ENCODE measurements at regions not wholly inside any gene's neighbourhood (a gene's known extent, or its start where the extent isn't known, plus 50 kb on each side); places are given as distances from the start of the nearest gene placed in this dataset.

DNA sequence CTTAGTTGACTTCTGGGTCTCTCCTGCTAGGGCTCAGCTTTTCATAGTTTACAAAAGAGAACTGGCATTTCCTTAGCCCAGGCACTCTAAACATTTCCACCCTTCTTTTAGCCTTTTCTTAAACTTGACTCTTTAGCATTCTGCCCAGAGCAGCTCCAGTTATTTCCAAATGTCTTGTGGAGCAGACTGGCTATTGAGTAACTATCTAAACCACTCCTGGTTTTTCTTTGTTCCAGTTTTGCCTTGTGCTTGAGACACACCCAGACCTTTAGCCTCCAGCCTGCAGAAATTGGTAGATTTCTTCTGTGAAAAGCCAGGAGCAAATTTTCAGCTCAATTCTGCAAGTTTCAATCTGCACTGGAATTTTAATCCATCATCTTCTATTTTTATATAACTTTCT, 1813.1 kb downstream of the OLFM4 start:
- no peak for TF ChIP-seq POLR2A (IDR thresholded peaks at IDR 0.05)
- TF ChIP-seq, protein P1, sequence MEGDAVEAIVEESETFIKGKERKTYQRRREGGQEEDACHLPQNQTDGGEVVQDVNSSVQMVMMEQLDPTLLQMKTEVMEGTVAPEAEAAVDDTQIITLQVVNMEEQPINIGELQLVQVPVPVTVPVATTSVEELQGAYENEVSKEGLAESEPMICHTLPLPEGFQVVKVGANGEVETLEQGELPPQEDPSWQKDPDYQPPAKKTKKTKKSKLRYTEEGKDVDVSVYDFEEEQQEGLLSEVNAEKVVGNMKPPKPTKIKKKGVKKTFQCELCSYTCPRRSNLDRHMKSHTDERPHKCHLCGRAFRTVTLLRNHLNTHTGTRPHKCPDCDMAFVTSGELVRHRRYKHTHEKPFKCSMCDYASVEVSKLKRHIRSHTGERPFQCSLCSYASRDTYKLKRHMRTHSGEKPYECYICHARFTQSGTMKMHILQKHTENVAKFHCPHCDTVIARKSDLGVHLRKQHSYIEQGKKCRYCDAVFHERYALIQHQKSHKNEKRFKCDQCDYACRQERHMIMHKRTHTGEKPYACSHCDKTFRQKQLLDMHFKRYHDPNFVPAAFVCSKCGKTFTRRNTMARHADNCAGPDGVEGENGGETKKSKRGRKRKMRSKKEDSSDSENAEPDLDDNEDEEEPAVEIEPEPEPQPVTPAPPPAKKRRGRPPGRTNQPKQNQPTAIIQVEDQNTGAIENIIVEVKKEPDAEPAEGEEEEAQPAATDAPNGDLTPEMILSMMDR (IDR thresholded peaks at IDR 0.05), result no peak
- H3K4me1 ChIP-seq, result no peaks in the 10 kb centered on the region
- H3K9me3 ChIP-seq, result no peaks in the 10 kb centered on the region
- no peak overlapping the region for H3K4me3 ChIP-seq
- ATAC-seq, result no peak
- H3K36me3 ChIP-seq (replicated peaks in 1 of 2; ENCODE audit: insufficient read depth in 1 of 2, low read depth in 2 of 2), result no peaks in the 10 kb centered on the region
- H3K27me3 ChIP-seq, result no peaks in the 10 kb centered on the region
- DNase-seq, result no peak
- intact Hi-C loops (cut with DNase I), result no loop called here
- H3K27ac ChIP-seq, result no peak overlapping the region

GRCh38 chr13:54845351-54845965, 1816.8 kb downstream of the OLFM4 start:
- DNase-seq, result no peak
- no peak overlapping the region for H3K27ac ChIP-seq
- H3K4me1 ChIP-seq, result no peaks in the 10 kb centered on the region
- 35 to 41% methylated on average over 6 of the region's 6 CpGs for WGBS, 2 donors
- no peak overlapping the region for H3K4me3 ChIP-seq
- H3K9me3 ChIP-seq, result no peaks in the 10 kb centered on the region
- H3K36me3 ChIP-seq (replicated peaks in 1 of 2; ENCODE audit: insufficient read depth in 1 of 2, low read depth in 2 of 2), result no peaks in the 10 kb centered on the region
- ATAC-seq, result no peak
- TF ChIP-seq, protein P1 (IDR thresholded peaks at IDR 0.05), result no peak
- no peak for TF ChIP-seq POLR2A (IDR thresholded peaks at IDR 0.05)
- intact Hi-C loops (cut with DNase I), result no loop called here
- no peaks in the 10 kb centered on the region for H3K27me3 ChIP-seq

DNA sequence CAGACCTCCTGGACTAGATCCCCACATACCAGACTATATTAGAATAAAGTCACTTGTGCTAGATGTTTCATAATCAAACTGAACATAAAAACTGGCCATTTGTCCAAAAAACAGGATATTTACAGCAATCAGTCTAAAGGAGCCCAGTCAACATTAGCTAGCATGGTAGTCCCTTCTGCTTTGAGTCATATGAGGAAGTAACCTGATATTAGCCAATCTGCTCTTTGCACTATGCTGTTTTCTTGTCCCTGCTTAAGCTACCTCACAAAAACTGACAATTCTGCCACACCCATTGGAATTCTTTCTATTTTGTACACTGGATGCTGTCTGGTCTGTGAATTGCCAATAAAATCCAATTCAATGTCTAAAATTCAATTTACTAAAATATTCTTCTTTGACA, 1824.2 kb downstream of the OLFM4 start:
- intact Hi-C loops (cut with DNase I), result no loop called here
- no peaks in the 10 kb centered on the region for H3K36me3 ChIP-seq (replicated peaks in 1 of 2; ENCODE audit: insufficient read depth in 1 of 2, low read depth in 2 of 2)
- no peaks in the 10 kb centered on the region for H3K27me3 ChIP-seq
- TF ChIP-seq, protein P1 (IDR thresholded peaks at IDR 0.05), result no peak
- TF ChIP-seq POLR2A (IDR thresholded peaks at IDR 0.05), result no peak
- H3K27ac ChIP-seq, result no peak overlapping the region
- no peaks in the 10 kb centered on the region for H3K4me1 ChIP-seq
- ATAC-seq, result no peak
- DNase-seq, result no peak
- H3K4me3 ChIP-seq, result no peak overlapping the region
- no peaks in the 10 kb centered on the region for H3K9me3 ChIP-seq

GRCh38 chr13:54859827-54860226, 1831.2 kb downstream of the OLFM4 start:
- Histone ChIP-seq H3K4me3 (no peak overlapping the region), H3K27me3 (no peaks in the 10 kb centered on the region), H3K27ac (no peak overlapping the region), H3K9me3 (no peaks in the 10 kb centered on the region), H3K36me3 (replicated peaks in 1 of 2; ENCODE audit: insufficient read depth in 1 of 2, low read depth in 2 of 2) (no peaks in the 10 kb centered on the region), H3K4me1 (no peaks in the 10 kb centered on the region)
- intact Hi-C loops (cut with DNase I), result no loop called here
- 57 to 67% methylated on average over 1 of the region's 1 CpG for WGBS, 2 donors
- ATAC-seq (no peak), DNase-seq (no peak)
- TF ChIP-seq, protein P1 (IDR thresholded peaks at IDR 0.05), result no peak
- no peak for TF ChIP-seq POLR2A (IDR thresholded peaks at IDR 0.05)

GRCh38 chr13:54875111-54875510, 1846.5 kb downstream of the OLFM4 start:
- no peak overlapping the region for H3K4me3 ChIP-seq
- no peak overlapping the region for H3K27ac ChIP-seq
- no peaks in the 10 kb centered on the region for H3K9me3 ChIP-seq
- H3K36me3 ChIP-seq (replicated peaks in 1 of 2; ENCODE audit: insufficient read depth in 1 of 2, low read depth in 2 of 2), result no peaks in the 10 kb centered on the region
- DNase-seq, result no peak
- intact Hi-C loops (cut with DNase I), result no loop called here
- H3K27me3 ChIP-seq, result no peaks in the 10 kb centered on the region
- no peak for ATAC-seq
- TF ChIP-seq, protein P1 (IDR thresholded peaks at IDR 0.05), result no peak
- no peak for TF ChIP-seq POLR2A (IDR thresholded peaks at IDR 0.05)
- 66 to 67% methylated on average over 3 of the region's 3 CpGs for WGBS, 2 donors
- H3K4me1 ChIP-seq, result no peaks in the 10 kb centered on the region
